ENCODE measurements at regions not wholly inside any gene's neighbourhood (a gene's known extent, or its start where the extent isn't known, plus 50 kb on each side); places are given as distances from the start of the nearest gene placed in this dataset.

DNA sequence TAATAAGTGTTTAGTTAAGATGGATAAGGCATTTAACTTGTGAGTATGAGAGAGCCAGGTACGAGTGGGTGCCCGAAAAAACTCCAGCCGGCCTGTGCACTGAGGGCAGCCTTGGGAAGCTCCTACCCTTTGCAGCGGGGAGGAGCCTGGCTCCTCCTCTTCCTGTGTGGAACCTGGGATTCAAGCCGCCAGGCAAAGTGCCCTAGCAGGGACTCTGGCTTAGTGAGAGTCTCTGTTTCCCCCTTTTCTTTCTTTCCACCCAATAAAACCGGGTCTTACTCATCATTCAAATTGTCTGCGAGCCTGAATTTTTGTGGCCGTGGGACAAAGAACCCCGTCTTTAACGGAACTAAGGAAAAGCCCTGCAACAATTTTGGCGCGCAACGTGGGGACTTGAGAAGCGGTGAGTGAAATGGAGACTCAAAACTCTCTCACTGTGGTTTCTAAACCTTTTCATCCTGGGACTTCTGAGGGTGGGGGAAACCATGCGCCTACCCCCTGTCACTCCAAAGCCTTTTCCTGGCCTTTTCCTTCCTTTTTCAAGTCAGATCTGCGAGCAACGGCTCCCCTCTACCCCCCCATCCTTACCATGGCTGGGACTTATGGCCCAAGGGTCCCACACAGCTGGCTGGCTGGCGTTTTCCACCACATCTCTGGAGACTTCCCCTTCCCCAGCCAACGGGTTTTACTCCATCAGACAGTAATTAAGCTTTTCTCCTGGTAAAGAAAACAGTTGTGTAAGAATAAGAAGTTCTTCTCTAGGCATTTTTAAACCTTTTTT lies 535.7 kb upstream of the ACO1 start:
- TF ChIP-seq, protein P1, sequence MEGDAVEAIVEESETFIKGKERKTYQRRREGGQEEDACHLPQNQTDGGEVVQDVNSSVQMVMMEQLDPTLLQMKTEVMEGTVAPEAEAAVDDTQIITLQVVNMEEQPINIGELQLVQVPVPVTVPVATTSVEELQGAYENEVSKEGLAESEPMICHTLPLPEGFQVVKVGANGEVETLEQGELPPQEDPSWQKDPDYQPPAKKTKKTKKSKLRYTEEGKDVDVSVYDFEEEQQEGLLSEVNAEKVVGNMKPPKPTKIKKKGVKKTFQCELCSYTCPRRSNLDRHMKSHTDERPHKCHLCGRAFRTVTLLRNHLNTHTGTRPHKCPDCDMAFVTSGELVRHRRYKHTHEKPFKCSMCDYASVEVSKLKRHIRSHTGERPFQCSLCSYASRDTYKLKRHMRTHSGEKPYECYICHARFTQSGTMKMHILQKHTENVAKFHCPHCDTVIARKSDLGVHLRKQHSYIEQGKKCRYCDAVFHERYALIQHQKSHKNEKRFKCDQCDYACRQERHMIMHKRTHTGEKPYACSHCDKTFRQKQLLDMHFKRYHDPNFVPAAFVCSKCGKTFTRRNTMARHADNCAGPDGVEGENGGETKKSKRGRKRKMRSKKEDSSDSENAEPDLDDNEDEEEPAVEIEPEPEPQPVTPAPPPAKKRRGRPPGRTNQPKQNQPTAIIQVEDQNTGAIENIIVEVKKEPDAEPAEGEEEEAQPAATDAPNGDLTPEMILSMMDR (conservative IDR thresholded peaks at IDR 0.05; ENCODE audit: low read depth): no peak
- POLR2A ChIA-PET (ENCODE audit: low non-redundant PET): no interaction called here
- no peak for DNase-seq (ENCODE audit: low spot score)
- CTCF ChIA-PET: interaction anchor here (0.6 to 0.7 kb wide), 2 partner anchors 504 to 1752 kb away, joined by 3 read pairs; no protein-coding TSS in a partner anchor
- H3K27ac ChIP-seq: no peak overlapping the region

DNA sequence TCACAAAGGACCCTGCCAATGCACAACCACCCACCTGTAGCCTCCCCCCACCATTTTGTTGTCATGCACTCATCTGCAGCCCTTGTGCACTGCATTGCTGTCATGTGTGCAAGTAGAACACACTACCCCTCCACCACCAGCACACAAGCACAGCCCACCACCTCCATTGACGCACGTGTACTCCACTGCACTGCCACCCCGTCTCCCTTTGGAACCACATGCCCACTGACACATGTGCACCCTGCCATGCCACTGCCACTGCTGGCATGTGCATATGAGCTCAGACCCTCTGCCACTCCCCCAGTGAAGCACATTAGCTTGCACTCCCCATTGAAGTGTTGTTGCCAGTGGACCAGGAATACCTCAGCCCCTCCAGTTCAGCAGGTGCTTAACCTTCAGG lies 530.3 kb upstream of the ACO1 start:
- DNase-seq (ENCODE audit: low spot score): no peak
- POLR2A ChIA-PET (ENCODE audit: low non-redundant PET): no interaction called here
- CTCF ChIA-PET: no interaction called here
- no peak overlapping the region for H3K27ac ChIP-seq
- TF ChIP-seq, protein P1 (conservative IDR thresholded peaks at IDR 0.05; ENCODE audit: low read depth): no peak

DNA sequence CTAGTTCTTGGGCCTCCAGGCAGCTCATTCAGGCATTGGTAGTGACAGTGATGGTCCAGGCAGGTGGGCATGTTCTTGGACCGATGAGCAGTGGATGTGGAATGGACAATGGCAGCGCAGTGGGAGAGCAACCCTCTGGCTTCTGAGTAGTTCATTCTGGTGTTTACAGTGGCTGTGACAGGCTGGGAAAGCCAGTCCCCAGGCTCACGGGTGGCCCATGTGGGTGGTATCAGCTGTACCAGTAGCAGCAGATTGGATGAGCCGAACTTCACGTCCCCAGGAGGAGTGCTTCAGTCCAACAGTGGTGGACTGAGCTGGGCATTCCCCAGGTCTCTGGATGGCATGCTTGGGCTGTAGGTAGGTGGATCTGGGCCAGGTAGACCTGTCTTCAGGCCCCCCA lies 515.6 kb upstream of the ACO1 start:
- CTCF ChIA-PET: no interaction called here
- TF ChIP-seq, protein P1 (conservative IDR thresholded peaks at IDR 0.05; ENCODE audit: low read depth): no peak
- POLR2A ChIA-PET (ENCODE audit: low non-redundant PET): no interaction called here
- DNase-seq (ENCODE audit: low spot score): no peak
- H3K27ac ChIP-seq: no peak overlapping the region

DNA sequence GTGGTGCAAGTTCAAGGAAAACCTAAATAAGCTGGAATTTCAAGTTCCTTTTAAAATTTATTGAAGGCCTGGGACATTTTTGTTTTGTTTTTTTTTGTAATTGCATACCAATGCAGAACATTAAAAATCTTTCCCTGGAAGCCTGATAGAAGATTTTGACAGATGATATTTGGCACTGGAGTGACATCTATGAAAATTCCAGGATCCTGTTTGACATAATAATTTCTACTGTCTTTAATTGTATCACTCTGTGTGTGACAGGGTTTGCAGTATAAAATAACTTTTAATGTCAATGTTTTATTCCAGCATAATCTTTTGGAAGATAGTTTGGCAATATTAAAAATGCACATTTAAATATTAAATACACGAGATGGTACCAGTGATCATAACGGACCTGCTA lies 514.2 kb upstream of the ACO1 start:
- no peak overlapping the region for H3K27ac ChIP-seq
- ChIA-PET CTCF (no interaction called here), POLR2A (ENCODE audit: low non-redundant PET) (no interaction called here)
- TF ChIP-seq, protein P1 (conservative IDR thresholded peaks at IDR 0.05; ENCODE audit: low read depth): no peak
- no peak for DNase-seq (ENCODE audit: low spot score)

DNA sequence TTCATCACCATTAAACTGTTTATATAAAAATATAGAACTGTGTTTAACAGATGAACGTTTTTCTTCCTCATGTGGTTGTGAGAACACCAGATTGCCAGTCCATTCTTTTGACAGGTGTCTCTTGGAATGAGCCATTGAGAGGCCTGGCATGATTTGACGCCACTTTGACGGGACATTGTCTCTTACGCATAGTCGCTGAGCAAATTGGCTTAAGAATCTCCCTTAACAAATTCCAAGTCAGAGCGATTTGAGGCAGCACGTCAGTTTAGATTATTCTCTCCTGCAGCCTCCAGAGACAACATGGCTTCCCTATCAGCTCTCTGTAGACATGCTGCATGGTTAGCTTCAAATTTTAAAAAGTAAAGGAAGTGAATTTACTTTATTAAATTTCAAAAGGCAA lies 510.7 kb upstream of the ACO1 start:
- no peak for DNase-seq (ENCODE audit: low spot score)
- H3K27ac ChIP-seq: no peak overlapping the region
- ChIA-PET CTCF (no interaction called here), POLR2A (ENCODE audit: low non-redundant PET) (no interaction called here)
- TF ChIP-seq, protein P1 (conservative IDR thresholded peaks at IDR 0.05; ENCODE audit: low read depth): no peak

DNA sequence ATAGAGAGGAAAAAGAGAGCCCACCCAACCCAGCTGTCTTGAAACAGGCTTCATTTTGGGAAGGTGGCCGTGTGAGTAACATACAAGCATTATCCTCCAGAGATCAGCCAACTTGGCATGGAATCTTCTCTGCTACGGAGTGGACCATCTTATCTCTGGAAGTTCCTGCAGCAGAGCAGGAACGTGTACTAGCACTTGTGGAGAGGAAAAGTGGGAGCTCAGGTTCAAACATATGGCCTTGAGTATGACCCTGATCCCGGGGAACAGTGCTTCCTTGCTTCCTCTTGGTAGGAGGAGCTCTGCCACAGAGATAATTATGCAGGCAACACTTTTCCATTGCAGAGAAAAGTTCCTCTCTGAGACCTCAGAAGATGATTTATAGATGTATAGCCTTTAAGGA lies 490.4 kb upstream of the ACO1 start:
- DNase-seq (ENCODE audit: low spot score): no peak
- TF ChIP-seq, protein P1 (conservative IDR thresholded peaks at IDR 0.05; ENCODE audit: low read depth): no peak
- ChIA-PET POLR2A (ENCODE audit: low non-redundant PET) (no interaction called here), CTCF (no interaction called here)
- no peak overlapping the region for H3K27ac ChIP-seq

Measured in RWPE1 (cell line).